NCI-H2107 treated with DMSO at 0.1 percent for 48 hours (cell line): ENCODE measurements at regions not wholly inside any gene's neighbourhood (a gene's known extent, or its start where the extent isn't known, plus 50 kb on each side); places are given as distances from the start of the nearest gene placed in this dataset.

Source experiments
- DNase-seq: peaks from one replicate; lab custom pipeline; 2025; ENCODE audit not compliant: unreplicated experiment; lab: John Stamatoyannopoulos, UW

DNA sequence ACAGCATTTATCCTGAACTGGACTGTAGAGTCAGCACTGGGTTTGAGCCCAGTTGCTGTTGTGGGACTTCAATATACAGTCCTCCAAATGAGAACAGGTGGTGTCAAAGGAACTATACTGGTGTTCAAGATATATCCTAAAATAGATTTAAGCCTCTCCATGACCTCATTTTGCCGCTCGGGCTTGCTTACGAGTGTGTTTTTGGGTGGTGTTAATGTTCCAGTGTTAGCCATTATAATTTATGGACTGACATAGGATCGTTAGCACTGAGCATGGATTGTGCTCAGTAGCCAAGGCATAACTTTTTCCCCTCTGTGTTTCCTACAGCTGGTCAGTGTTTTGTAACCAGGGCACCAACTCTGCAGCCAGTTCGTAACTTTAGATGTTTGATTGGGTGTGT, 306.6 kb downstream of the SPATA31D1 start:
- DNase-seq = no peak

DNA sequence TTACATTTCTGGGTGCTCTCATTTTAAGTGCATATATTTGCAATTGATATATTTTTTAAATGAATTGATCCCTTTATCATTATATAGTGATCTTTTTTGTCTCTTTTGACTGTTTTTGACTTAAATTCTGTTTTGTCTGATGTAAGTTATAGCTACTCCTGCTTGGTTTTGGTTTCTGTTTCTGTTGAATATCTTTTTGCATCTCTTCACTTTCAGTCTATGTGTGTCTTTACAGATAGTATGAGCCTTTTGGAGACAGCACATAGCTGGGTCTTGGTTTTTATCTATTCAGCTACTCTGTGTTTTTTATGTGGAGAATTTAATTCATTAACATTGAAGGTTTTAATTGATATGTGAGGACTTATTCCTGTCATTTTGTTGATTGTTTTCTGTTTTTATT, 311.3 kb downstream of the SPATA31D1 start:
- no peak for DNase-seq

DNA sequence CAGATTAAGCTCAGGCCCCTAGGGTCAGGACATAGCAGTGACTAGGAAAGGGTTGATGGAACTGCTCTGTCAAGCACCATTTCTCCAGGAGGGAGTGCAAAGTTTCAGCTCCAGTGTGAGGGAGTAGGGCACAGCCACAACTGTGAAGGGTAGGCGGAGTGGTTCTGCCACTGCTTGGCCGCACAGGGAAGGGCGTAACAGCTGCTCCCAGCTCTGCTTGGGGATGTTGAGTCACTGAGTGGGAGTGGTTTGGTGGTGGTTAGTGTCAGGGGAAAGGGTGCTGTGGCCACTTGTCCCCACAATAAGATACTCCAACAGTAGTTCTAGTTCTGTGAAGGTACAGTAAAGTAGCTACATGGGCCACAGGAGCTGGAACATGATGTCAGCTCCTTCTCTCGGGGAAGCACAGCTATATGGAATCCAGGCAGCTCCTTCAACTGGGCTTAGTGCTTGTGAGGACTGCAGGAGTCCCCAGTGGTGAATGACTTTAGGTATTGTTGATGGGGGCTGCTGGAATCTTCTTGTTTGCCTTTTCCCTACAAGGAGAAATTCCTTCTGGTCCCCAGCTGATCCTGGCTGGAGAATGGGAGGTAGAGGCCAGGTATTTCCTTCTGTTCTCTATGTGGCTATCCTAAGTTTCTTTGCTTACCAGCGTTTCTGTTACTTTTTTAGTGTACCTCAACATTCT, 314.5 kb downstream of the SPATA31D1 start:
- no peak for DNase-seq

DNA sequence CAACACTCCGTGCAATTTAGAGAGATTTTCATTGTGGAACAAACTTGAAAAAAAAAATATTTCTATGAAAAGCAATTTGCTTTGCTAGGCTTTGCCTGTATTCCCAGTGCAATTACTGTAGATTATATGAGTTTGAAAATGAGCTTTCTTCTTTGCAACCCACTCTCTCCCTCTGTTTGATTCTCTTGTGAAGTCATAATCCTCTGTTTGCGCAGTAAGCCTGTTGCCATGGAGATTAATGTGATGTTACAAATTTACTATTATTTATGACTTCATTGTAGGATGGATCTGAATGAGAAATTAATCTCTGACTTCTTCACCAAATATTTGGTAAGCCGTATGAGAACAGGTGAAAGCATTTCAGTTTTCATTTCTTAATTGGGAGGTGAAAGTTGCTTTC, 320.3 kb downstream of the SPATA31D1 start:
- no peak for DNase-seq

DNA sequence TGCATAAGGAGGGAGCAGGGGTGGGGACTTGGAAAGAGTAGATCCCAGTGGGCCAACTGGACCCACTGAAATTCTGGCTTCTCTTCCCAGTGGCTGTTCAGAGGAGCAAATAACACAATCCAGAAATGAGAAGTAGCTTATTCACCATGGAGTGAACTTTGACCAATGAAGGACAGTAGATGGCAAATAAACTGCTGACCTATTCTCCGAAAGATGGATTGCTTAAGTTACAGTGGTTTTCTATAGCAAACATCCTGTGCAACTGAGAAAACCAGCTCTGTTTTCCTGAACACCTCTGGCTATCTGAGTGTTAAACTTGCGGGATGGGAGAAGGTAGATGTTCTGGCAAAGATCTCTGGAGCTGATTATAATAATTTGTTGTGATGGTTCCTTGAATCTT, 325.1 kb downstream of the SPATA31D1 start:
- DNase-seq = no peak

DNA sequence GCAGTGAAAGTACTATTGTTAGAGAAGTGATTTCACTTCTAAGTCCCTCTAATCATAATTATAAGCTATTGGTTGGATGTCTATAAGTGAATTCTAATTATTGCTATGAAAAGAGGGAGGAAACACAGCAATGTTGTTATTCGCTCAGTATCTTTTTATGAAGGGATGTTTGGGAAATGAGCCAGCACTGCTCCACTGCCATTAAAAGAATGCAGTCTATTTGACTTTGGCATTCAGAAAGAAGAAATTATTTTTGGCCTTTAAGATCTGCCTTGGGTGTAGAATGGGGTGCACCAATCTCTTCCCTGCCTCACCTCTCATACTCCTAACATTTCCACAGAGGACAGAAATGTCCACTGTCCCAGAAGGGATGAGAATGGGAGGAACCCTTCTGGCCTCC, 332.0 kb downstream of the SPATA31D1 start:
- no peak for DNase-seq

DNA sequence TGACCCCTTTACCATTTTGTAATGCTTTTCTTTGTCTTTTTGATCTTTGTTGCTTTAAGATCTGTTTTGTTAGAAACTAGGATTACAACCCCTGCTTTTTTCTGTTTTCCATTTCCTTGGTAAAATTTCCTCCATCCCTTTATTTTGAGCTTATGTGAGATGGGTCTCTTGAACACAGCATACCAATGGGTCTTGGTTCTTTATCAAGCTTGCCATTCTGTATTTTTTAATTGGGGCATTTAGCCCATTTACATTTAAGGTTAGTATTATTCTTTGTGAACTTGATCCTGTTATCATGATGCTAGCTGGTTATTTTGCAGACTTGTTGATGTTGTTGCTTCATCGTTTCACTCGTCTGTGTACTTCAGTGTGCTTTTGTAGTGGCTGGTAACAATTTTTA, 337.3 kb downstream of the SPATA31D1 start:
- DNase-seq = no peak

DNA sequence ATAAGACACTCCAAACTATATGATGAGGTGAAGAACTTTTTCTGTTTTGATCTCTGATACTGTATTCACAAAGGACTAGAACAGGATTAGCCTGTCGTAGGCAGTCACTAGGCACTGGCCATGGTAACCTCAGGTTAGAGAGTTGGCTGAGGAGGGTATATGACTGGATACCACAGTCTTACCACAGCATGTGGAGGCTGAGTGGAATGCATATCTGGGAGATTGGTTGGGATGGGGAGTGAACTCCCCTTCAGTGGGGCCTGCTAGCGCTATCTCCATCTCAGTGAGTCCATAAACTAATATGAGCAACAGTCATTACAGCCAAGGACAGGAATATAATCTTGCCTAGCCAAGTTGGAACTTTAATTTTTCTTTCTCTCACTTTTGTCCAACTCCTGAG, 339.1 kb downstream of the SPATA31D1 start:
- no peak for DNase-seq

DNA sequence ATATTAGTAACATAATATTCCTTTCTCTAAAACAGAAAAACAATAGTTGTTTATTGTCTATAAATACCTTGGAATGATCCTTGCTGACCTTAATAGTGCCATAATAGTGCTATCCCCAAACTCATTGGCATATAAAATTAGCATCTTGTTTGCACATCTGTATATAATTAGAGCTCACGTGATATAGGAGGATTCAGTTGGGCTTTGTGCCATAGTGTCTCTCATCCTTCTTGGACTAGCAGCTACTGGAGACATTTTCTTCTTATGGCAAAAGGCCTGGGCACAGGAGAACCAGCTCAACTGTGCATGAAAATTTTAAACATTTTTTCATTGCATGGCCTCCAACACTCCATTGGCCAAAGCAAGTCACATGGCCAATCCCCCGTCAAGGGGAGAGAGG, 342.5 kb downstream of the SPATA31D1 start:
- no peak for DNase-seq

DNA sequence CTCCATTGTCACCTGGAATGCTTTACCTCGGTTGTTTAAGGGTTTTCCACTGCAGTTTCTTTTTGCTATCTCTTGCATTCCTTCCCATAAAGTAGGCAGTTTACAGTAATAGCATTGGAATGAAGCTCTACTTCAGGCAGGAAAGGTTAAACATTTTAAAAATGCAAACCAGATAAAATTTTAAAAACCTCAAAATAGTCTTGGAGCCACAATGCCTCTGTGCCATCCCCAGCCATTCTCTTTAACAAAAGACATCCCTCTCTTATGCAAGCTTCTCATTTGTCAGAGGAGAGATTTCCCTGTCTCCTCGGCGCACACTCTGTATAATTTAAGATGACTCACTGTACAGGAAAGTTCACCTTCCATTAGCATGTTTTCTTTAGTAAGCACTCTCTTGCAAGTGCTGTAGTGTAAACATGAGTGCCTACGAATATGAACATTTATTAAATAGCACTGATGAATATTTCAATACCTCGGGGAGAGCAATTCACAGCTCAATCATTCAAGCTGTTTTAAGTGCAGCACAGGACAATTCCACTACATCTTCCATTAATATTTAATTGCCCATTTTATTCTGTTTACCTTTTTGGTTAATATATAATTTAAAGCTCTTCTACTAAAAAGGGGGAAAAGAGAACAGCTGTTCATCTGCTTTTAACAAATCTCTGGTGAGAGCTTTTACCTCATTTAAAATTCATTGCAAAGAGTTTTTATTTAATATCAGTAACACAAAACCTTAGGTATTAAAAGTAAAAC, 343.6 kb downstream of the SPATA31D1 start:
- no peak for DNase-seq

DNA sequence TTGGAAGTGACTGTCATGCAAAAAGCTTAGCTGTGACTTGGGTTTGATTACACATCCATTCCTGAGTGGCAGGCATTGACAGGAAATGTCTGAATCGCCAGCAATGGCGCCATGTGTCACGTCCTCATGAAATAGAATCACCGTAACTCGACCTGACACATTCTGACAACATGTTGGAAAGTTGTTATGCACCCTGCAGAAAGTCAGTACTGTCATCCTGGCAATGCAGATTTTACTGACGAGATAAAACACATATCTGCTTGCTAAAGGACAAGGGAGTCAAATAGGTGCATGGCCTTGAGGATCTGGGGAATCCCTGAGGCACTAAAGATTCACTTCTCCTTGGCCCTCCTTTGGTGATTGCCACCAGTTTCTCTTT, 344.2 kb downstream of the SPATA31D1 start:
- DNase-seq = no peak

DNA sequence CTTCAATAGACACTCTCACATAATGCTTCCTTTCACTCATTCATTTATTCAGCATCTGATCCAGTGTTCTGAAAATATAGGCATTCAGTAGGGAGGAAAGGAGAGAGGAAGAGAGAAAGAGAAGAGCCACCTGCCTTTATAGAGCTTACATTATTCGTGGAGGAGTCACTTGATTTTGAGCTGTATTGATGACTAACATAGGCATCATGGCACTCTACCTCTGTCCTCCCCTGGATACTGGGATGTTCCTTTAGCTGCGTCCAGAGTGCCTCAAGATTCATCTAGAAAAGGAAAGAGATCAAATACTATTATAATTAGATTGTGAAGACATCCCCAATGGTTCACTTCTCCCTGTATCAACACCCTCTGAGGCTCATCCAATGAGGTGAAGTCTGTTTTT, 345.1 kb downstream of the SPATA31D1 start:
- DNase-seq = no peak

DNA sequence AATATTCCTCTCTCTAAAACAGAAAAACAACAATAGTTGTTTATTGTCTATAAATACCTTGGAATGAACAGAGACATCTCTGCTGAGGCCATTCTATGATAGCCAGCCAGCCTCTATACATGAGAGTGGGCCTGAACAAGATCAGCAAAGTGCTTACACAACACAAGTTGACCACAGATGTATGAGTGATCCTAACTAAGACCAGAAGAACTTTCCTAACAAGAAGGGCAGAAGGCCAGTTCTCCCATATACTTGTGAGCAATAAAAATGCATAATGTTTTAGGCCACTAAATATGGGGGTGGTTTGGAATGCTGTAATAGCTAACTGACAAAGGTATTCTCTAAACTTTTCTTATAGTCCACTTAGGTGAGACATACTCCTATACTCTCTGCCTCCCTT, 345.7 kb downstream of the SPATA31D1 start:
- no peak for DNase-seq

DNA sequence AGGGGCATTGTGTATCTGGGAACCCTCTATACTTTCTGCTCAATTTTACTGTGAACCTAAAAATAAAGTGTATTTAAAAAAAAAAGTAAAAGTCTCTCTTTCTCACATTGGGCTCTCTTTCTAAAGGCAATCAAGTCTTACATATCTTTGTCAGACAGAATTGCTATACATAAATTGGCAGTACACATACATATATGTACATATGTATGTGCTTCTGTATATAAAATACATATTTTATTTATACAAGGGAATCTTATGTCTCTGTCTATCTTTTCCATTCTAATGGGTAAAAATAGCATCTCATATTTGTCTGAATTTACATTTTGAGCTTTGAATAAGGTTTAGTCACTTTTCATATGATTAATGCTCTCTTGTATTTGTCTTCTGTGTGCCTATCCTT, 348.8 kb downstream of the SPATA31D1 start:
- DNase-seq = no peak

DNA sequence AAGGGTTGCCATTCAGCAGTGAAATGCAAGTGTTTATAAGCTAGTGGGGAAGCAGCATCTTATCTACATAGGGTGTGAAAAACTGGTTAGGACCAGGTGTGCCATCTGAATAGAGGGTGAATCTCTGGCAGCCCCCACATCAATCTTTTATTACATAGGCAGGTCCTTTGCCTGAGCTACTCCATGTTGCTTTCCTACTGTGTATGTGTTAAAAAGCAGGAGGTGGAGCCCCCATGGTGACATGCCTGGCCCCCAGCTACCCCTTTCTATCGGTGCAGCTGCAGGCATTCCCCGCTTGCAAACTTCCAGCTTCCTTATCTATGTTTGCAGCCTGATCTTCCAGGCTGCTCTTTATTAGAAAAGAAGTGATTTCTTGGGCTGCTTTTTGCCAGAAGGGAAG, 353.5 kb downstream of the SPATA31D1 start:
- DNase-seq = no peak

DNA sequence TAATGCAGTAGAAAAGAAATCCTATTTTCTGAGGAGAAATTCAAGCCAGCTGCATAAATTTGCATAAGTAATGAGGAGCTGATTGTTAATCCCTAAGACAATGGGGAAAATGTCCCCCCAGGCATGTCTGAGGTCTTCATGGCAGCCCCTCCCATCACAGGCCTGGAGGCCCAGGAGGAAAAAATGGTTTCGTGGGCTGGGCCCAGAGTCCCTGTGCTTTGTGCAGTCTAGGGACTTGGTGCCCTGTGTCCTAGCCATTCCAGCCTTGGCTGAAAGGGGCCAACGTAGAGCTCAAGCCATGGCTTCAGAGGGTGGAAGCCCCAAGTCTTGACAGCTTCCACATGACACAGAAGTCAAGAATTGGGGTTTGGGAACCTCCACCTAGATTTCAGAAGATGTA, 357.5 kb downstream of the SPATA31D1 start:
- DNase-seq = no peak

DNA sequence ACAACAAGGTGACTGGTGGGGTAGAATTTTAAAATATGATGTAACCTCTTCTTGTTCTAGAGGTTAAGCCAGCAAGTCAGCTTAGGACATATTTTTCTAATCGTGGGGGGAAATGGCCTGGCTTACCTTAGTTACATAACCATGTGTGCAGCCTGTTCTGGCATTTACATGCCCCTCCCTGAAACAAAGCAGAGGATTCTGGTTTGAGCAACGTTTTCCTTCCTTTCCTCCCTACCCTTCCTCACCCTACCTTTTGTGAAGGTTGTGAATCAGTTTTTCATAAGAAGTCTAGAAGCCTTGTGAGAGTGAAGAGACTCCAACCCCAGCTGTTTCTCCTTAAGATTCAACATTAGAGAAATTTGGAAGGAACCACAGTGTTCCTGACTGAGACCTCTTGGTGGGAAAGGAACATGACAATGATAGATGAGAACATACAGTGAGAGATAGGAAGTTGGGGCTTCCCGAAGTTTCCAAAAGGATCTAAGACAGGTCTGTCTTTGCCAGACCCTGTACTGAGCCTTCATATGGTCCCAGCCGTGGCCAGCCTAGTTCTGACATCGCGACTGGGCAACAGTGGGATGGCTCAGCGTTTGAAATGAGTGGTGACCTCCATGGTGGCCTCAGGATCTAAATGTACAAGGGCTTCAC, 365.2 kb downstream of the SPATA31D1 start:
- no peak for DNase-seq

DNA sequence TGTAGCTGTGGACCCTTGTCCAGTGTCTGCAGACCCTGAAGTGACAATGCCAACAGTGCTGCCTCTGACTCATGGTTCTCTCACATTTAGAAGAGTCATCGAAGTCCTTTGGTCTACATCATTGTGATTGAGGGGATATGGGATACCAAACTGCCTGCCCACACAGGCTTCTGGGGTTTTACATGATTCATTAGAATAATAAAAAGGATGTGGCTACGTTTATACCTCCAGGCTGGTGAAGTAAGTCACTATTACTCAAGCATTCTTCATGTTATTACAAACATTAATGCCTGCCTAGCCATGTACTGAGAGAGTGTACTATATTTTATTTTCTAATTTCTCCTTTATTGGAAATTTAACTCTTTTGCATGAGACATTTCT, 365.7 kb downstream of the SPATA31D1 start:
- no peak for DNase-seq

DNA sequence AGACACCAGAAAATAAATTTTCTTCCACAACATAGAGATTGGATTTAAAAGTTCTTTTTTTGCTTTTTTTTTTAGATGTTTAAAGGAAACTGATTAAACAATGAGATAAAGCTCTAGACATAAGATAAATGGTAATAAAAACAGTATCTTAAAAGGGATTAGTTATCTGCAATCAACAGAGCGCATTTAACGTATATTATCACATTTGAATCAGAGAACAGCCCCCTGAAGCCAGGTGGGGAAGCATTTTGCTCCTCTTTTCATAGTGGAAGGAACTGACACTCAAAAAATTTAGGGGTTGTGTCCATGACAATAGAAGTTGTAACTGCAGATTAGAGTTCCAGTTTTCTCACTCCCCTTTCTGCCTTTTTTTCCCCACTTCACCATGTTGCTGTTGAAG, 367.6 kb downstream of the SPATA31D1 start:
- DNase-seq = no peak

DNA sequence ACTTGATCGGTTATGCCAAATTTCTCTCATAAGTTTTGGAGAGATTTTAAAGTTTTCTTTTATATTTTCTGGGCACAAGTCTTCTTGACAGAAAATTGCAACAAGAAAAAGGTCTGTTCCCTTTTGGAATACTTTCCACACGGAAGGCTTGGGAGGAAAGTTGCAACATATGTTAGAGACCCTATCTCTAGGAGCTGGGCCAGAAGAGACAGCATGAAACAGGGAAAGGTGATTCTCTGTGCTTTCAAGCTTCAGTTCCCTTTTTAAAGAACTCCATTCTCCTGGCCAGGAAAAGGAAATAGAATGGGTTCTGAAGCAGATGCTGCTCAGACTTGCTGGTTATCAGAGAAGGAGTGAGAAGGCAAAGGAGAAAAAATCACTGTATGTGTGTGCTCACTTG, 368.3 kb downstream of the SPATA31D1 start:
- DNase-seq = no peak

DNA sequence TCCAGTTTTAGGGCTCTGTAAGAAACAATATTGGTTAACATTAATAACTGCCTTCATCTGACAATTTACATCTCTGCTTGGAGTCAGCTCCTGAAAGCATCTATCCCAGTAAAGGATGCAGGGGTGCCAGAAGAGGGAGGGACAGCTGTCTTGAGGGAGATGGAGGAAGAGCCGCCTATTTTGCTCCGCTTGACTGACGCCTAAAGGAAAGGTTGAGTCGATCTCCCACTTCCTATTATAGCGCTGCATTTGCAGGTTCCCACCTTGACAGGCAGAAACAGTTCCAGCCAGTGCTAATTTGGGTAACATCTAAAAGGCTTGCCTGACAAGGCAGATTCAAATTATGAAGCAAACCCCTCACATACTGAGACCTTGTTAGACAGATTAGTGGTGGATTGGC, 374.6 kb downstream of the SPATA31D1 start:
- DNase-seq = no peak

DNA sequence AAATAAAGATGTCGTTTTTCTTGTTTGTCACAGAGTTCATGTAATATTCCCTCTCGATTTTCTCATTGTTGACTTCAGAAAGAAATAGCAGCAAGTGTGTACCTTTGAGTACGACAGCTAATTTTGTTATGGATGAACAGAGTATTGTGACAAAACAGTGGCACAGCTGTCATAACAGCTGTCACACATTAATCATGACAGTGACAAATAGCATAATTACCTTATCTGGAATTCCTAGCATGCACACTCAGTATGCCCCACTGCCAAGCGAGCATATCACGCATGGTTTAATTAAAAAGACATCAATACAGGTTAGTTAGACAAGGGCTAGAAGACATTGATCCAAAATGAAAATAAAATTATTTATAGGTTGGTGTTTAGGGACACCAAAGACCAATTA, 375.1 kb downstream of the SPATA31D1 start:
- no peak for DNase-seq
